K562 (cell line): ENCODE measurements at regions not wholly inside any gene's neighbourhood (a gene's known extent, or its start where the extent isn't known, plus 50 kb on each side); places are given as distances from the start of the nearest gene placed in this dataset.
"Not testable (repeated sequence)": the region's sequence is repeated elsewhere in the genome, so short reads cannot be mapped to it uniquely, and the experiment has no call there.

Experiments used
- ATAC-seq: fragments of 200-7000 bp; cut with Tn5 transposase; 3 replicates; pipeline ENCODE4 v1.9.1; 2020; ENCODE audit warnings: moderate library complexity
- BruUV-seq: library from RNA; stranded (reverse); fragments of 400-500 nt; replicated peaks from 2 replicates; lab custom pipeline; 2021; lab: Mats Ljungman, UMichigan
- CTCF ChIA-PET: fragments of 300-600 bp; formaldehyde crosslinking; extraction: SDS; loops from one replicate; lab custom pipeline; 2021; ENCODE audit warnings: low intra/inter-chr PET ratio; lab: Yijun Ruan, JAX
- POLR2A ChIA-PET: fragments of 300-600, 350-650 bp; sonication (Branson Sonifier 250); formaldehyde crosslinking; extraction: SDS; loops from one replicate; lab custom pipeline; 2021; ENCODE audit warnings: antibody characterized with exemption, inconsistent platforms; lab: Yijun Ruan, JAX
- DNase-seq, 4 experiments: peaks; one replicate each; pipeline versions ENCODE4 v3.0.0 to v3.0.0-alpha.2; 2011 to 2018; ENCODE audit warnings: low spot score in 3 of 4, mixed read lengths in 3 of 4; ENCODE audit errors: extremely low read depth in 1 of 4
- FAIRE-seq: peaks from 2 replicates; lab custom pipeline; 2011; peaks lifted over from hg19 to GRCh38; lab: Jason Lieb, UNC
- H2AFZ ChIP-seq: 2 replicates; pipeline ENCODE4 v1.6.0; 2011; ENCODE audit warnings: low read depth, low read length, control low read depth, inconsistent platforms
- H3K27ac ChIP-seq: fragments of 200-600 bp; 3 replicates; pipeline ENCODE4 v1.8.0; 2011; ENCODE audit warnings: low read depth, mild to moderate bottlenecking, control low read depth, inconsistent platforms, low read length, moderate library complexity, mixed read lengths; ENCODE audit errors: extremely low read depth
- H3K27me3 ChIP-seq, 2 experiments: fragments of 300-600 bp in 1 of 2; 2 replicates in 1 of 2; 3 replicates in 1 of 2; pipeline versions ENCODE4 v1.6.0 to v1.8.0; 2011; ENCODE audit warnings: inconsistent platforms in 2 of 2, low read length in 2 of 2, mild to moderate bottlenecking in 1 of 2, mixed read lengths in 1 of 2, moderate library complexity in 1 of 2; ENCODE audit not compliant: control insufficient read depth in 2 of 2, insufficient read depth in 2 of 2
- H3K36me3 ChIP-seq: fragments of 300-600 bp; 3 replicates; pipeline ENCODE4 v1.8.0; 2011; ENCODE audit warnings: mild to moderate bottlenecking, low read length, inconsistent platforms; ENCODE audit not compliant: control insufficient read depth, insufficient read depth
- H3K4me1 ChIP-seq, 2 experiments: fragments of 200-600 bp in 1 of 2; replicated peaks in 1 of 2; 2 replicates in 1 of 2; 3 replicates in 1 of 2; pipeline versions ENCODE4 v1.5.1 to v1.8.0; 2011; ENCODE audit warnings: inconsistent platforms in 2 of 2, low read length in 2 of 2, mild to moderate bottlenecking in 1 of 2, mixed read lengths in 1 of 2, moderate library complexity in 1 of 2; ENCODE audit not compliant: control insufficient read depth in 2 of 2, insufficient read depth in 2 of 2
- H3K4me2 ChIP-seq: 2 replicates; pipeline ENCODE4 v1.6.1; 2011; ENCODE audit warnings: low read length, control low read depth, inconsistent platforms, mixed read lengths; ENCODE audit not compliant: insufficient read depth
- H3K4me3 ChIP-seq: fragments of 200-600 bp; sonication (generic), shearing (Covaris generic); 2 replicates; pipeline ENCODE4 v1.5.1; 2016; ENCODE audit warnings: control low read depth, inconsistent platforms
- H3K79me2 ChIP-seq: fragments of 200-600 bp; 3 replicates; pipeline ENCODE4 v1.8.0; 2011; ENCODE audit warnings: low read length, inconsistent platforms; ENCODE audit not compliant: control insufficient read depth, insufficient read depth
- H3K9ac ChIP-seq, 2 experiments: 2 replicates each; pipeline versions ENCODE4 v1.6.0 to v1.6.1; 2011; ENCODE audit warnings: low read depth in 2 of 2, low read length in 2 of 2, control low read depth in 1 of 2, inconsistent platforms in 1 of 2, mild to moderate bottlenecking in 1 of 2, mixed read lengths in 1 of 2; ENCODE audit not compliant: insufficient read depth in 1 of 2
- H3K9me1 ChIP-seq: one replicate; pipeline ENCODE4 v1.6.0; 2011; ENCODE audit warnings: inconsistent platforms, mild to moderate bottlenecking, low read length, moderate library complexity; ENCODE audit not compliant: control insufficient read depth, insufficient read depth
- H3K9me3 ChIP-seq: replicated peaks from 2 replicates; pipeline ENCODE4 v1.5.1; 2011; ENCODE audit warnings: low read depth, low read length, inconsistent platforms; ENCODE audit not compliant: control insufficient read depth, insufficient read depth
- H4K20me1 ChIP-seq: replicated peaks from 2 replicates; pipeline ENCODE4 v1.6.1; 2011; ENCODE audit warnings: low read length, inconsistent platforms, mixed read lengths; ENCODE audit not compliant: control insufficient read depth, insufficient read depth
- ARHGAP35 ChIP-seq: fragments of 450-650 bp; IDR thresholded peaks from 2 replicates; pipeline ENCODE4 v1.6.1; 2018; ENCODE audit not compliant: partially characterized antibody
- BMI1 ChIP-seq: fragments of 150-350 bp; IDR thresholded peaks from 2 replicates; pipeline ENCODE4 v1.6.1; 2014; ENCODE audit warnings: low read length
- CBX5 ChIP-seq: IDR thresholded peaks from 2 replicates; pipeline ENCODE4 v1.6.1; 2014; ENCODE audit warnings: low read depth, borderline replicate concordance
- ELK1 ChIP-seq: sonication (generic); formaldehyde crosslinking; IDR thresholded peaks from 2 replicates; pipeline ENCODE4 v1.8.1; 2022; ENCODE audit warnings: missing genetic modification reagents
- TRIM24 ChIP-seq, 2 experiments: fragments of 450-650 bp; IDR thresholded peaks; 2 replicates each; pipeline ENCODE4 v1.6.1; 2016
- TRIM28 ChIP-seq: fragments of 450-650 bp; IDR thresholded peaks from 2 replicates; pipeline ENCODE4 v1.6.1; 2017
- USF1 ChIP-seq: sonication (generic); formaldehyde crosslinking; IDR thresholded peaks from 2 replicates; pipeline ENCODE4 v1.9.0; 2022; ENCODE audit warnings: mild to moderate bottlenecking, missing genetic modification reagents
- ZFP36 ChIP-seq: fragments of 150-350 bp; IDR thresholded peaks from 2 replicates; pipeline ENCODE4 v1.6.1; 2018; ENCODE audit warnings: low read length, low read depth; ENCODE audit not compliant: partially characterized antibody
- ZNF280A ChIP-seq: fragments of 450-650 bp; IDR thresholded peaks from 2 replicates; pipeline ENCODE4 v1.6.1; 2018; ENCODE audit warnings: mild to moderate bottlenecking, low read depth; ENCODE audit not compliant: partially characterized antibody
- in situ Hi-C: fragments of 300-500 bp; cut with MboI; formaldehyde crosslinking; loops from 4 replicates; pipeline ENCODE4 v1.15.0; 2018; ENCODE audit warnings: inconsistent platforms, mixed read lengths
- intact Hi-C: fragments of 100-400 bp; cut with micrococcal nuclease; formaldehyde crosslinking; loops from 2 replicates; pipeline ENCODE4 v1.14.2; 2022

DNA sequence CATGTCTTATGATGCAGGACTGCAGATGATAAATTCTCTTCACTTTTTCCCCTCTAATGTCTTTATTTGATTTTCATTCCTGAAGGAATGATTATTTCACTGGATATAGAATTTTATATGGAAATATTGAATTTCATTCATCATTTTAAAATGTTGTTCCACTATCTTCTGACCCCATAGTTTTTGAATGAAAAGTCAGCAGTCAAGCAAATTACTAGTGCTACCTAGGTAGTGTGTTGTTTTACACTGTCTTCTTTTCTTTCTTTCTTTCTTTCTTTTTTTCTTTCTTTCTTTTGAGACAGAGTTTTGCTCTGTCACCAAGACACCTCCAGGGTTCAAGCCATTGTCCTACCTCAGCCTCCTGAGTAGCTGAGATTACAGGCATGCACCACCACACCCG, 76.9 kb downstream of the WSB1 start (continued):
- TF ChIP-seq USF1 (CRISPR knock-in tag) (no peak), ELK1 (CRISPR knock-in tag) (no peak), ARHGAP35 (no peak), BMI1 (no peak), CBX5 (peak; percentile 90)

- in situ Hi-C loops, result loop anchor here (10.0 kb wide), 1 partner anchor 221 kb away; no protein-coding TSS in a partner anchor
- H3K79me2 ChIP-seq, H3K4me2 ChIP-seq, H3K9ac ChIP-seq, H3K9me1 ChIP-seq, DNase-seq, POLR2A ChIA-PET, H4K20me1 ChIP-seq, H3K4me3 ChIP-seq, H3K27ac ChIP-seq, H3K4me1 ChIP-seq, intact Hi-C loops, BruUV-seq, ATAC-seq, FAIRE-seq, H2AFZ ChIP-seq, H3K27me3 ChIP-seq, H3K36me3 ChIP-seq: not testable (repeated sequence)
- TF ChIP-seq TRIM28 (peak; percentile 69; the same call in 1 of the 2 replicates), TRIM24 (IDR thresholded peaks at IDR 0.05) (0 out of 4 replicates have a peak, but pooled peaks of 1 of the 2 experiments have one; percentile 29), ZNF280A (peak; percentile 39), CBX5 (peak; percentile 41; the same call in 1 of the 2 replicates), ZFP36 (peak; percentile 77)
- H3K9me3 ChIP-seq, result peaks cover 15% of the 10 kb centered on the region
- CTCF ChIA-PET, result interaction anchor here (0.6 kb wide), 1 partner anchor 15 kb away, joined by 8 read pairs; no protein-coding TSS in a partner anchor
Observed at GRCh38 chr17:27373695-27374094, 79.8 kb downstream of the WSB1 start.
